Stimulated activated CD4-positive, alpha-beta T cell treated with anti-CD3 and anti-CD28 coated beads, Interleukin-4, amount 100 ng/mL, for 48 hours (primary cell): ENCODE measurements at regions not wholly inside any gene's neighbourhood (a gene's known extent, or its start where the extent isn't known, plus 50 kb on each side); places are given as distances from the start of the nearest gene placed in this dataset.
"Not testable (repeated sequence)": the region's sequence is repeated elsewhere in the genome, so short reads cannot be mapped to it uniquely, and the experiment has no call there.

Source experiments
- DNase-seq, 2 donors: peaks; one replicate each; pipeline ENCODE4 v3.0.0-alpha.2; 2020; ENCODE audit warnings: low read depth in 2 of 2

DNA sequence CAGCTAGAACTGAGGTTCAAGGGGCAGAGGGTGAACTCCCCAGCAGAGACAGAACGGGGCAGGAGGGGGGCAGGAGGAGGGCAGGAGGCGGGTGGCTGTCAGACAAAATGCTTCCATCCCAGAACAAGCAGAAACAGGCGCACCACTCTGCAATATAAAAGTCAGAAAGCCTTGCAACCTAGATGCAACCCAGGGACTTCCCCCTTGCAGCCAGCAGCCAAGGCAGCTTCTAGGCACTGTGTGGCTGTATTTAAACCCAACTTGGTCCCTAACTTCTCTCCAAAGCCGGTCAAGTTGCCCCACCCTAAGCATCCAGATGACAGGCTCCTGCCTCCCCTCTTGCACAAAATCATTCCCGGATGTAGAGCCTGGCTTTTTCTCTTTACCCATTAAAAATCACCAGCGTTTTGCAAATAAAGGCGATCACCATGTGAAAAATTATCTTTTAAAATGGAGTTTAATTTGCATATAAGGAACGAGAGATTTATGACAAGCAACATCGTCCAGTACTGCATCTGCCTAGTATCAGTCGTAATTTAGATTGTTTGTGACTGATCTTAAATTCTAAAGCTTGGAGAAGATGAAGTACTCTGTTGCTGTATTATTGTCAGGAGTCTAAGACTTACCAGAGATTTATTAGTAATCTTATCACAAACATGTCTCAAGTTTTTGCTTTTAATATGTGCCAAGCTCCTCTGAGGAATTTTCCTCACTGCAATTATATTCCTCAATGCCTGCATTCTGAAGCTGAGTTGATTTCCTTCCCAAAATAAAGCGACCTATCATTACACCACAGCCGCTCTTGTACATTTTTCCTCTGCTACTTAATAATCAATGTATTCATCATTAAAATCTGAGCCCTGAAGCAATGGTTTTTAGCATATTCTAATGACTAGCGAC is 307.1 kb upstream of the ZNF507 start:
- no peak for DNase-seq

DNA sequence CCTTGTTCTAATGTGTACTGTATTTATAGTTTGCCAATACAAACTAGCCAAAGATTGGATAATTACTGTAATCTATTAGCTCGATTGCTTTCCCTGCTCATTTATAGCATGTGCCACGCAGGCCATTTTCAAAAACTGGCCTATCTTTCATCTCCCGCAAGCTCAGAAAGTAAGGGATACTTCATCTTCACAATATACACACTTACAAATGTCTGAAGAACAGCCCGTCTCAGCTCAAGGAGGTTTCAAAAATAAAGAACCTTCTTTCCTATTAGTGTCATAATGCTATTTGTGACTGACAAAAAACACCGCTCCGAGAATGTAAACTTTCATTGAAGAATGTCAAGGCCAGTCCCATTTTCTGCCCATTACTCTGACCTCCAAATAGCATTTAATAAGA is 306.4 kb upstream of the ZNF507 start:
- no peak for DNase-seq

DNA sequence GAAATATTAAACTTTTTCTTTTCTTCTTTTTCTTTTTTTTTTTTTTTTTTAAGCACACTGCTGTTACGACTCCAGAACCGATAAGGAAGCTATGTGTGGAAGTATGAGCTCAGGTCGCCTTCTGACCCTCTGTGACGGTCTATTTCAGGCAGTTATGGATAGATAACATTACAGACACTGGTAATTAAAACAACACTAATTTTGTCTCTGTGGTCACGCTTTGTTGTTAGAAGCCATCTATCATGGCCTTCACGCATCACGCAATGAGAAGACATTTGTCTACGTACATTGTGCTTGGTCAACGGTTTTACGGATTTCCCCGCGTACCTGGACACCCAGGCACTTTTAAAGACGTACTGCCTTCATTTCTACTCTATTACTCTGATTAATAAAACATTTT is 306.0 kb upstream of the ZNF507 start:
- DNase-seq = no peak

DNA sequence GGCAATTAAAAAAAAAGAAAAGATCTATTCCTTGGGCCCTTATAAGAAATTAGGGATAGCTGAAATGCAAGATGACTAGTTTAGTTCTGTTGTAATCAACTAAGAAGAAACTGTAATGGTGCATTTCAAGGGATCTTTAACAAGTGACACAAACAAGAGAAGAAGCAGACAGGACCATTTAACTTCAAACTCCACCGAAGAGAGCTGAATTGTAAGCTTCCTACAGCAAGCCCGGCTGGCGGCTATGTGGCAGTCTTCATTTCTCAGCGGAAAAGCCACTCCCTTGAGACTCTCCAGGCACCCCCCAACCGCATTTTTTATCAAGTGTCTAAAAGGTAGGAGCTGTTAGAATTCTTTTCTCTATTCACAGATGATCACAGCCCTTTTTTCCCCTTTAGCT is 305.2 kb upstream of the ZNF507 start:
- DNase-seq = no peak

DNA sequence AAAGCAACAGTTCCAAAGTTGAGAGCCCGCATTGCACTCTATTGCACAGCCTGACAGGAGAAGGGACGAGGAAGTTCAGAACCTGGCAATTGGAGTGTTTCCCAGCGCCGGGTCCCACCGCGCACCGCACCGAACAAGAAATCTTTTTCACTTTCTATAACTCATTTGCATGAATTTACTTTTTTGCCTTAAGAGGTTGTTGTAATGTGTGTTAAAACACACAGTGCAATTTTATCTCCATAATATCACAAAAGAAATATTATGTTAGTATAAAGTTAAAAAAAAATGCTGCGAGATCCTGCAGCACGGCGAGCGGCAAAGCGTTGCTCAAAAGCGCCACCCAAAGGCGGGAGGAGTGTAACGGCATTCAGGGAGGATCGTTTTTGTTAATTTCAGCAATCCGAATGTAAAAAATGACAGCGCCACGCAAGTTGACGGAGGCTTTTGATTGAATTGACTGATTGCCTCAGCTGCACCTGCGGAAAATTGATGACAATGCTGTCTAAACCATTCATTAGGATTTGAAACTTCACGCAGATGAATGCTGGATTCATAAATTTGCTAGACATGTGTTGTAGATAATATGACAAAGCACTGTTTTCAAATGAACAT is 303.6 kb upstream of the ZNF507 start:
- peak; percentile 1 to 24 for DNase-seq

DNA sequence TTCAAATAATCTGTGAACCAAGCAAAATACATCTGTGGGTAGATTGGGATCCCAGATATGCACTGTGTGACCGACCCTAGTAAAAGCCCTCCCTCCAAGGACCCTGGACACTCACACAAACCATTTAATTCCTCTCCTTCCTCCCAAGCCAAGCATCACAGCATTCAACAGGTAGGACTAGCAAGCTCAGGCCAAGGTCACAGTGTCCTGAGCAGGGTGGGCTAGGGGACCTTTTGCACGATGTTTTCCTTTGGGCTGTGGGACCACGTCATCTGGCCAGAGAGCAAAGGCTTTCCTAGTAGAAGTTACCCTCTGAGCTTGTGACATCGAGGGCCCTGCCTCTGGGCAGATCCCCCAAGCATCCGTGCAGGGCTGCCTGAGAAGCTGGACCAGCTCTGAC is 297.6 kb upstream of the ZNF507 start:
- DNase-seq = no peak

DNA sequence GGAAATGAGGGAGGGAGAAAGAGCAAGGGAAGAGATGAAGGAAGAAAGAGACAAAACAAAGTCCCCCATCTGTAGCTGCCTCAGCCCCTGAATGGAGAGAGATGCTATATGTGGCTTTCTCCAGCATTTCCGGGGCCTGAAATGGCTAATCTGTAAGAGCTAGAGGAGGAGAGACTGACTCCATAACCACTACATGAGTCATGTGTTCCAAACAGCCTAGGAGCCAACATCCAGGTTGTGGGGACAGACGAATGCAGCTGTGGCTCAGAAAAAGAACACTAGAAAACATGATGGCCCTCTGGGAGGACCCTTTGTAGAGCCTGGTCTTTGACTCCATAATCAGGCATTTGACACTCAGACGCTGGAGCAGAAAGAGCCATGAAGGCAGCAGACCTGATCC is 292.0 kb upstream of the ZNF507 start:
- DNase-seq = no peak

DNA sequence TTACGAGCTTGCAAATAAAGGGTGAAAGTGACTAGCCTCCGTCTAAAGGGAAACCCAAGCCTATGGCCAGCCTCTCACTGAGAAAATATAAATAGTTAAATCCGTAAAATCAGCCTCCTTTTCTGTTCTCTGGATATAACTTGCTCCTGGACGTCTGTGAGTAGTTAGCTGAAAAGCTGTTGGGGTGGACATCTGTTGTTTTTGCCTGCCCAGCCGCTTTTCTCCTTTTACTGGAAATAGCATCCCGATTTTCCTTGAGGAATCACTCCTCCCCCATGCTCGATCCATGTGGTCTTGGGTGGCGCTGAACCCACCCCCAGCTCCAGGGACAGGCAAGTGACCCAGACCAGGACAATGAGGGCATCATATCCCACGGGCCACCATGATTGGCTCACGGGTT is 291.5 kb upstream of the ZNF507 start:
- no peak for DNase-seq

DNA sequence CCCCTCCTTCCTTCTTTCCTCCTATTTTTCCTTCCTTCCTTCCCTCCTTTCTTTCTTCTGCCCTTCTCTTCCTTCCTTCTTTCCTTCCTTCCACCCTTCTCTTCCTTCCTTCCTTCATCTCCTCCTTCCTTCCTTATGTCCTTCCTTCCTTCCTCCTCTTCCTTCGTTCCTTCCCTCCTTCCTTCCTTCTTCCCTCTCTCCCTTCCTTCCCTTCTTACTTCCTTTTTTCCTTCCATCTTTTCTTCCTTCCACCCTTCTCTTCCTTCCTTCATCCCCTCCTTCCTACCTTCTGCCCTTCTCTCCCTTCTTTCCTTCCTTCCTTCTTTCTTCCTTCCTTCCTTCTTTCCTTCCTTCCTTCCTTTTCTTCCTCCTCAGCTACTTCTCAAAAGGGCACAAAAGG is 287.3 kb upstream of the ZNF507 start:
- no peak for DNase-seq

DNA sequence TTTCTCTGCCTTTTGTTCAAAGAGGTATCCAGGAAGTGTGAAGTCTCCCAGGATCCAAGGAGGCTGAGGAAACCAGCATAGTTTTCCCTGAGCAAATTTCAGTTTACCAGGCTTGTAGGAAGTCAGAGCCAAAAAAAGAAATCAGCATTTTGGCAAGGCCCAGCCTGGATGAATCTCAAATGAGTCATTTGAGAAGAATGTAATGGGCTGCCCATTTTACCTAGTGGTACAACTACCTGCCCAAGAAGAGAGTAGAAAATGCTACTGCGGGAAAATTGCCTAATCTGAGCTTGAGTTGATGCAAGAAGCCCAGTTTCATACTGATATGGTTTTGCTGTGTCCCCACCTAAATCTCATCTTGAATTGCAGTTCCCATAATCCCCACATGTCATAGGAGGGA is 284.1 kb upstream of the ZNF507 start:
- no peak for DNase-seq

DNA sequence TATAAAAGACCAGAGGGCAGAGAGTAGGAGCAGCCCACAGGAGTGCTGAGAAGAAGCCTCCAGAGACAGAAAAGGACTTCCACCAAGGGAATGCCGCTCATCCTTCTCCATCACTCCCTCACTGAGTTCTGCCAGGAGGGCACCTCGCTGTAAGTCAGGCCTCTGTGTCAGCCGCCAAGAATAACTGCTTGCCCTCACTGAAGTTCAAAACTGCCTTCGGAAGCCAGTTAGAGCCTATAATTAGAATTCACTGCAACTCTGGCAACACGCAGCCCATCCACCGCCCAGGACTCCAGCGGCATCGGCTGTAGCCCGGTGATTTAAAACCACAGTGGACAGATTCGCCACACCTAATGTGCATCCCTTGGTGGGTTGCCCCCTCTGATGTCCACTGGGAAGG is 281.8 kb upstream of the ZNF507 start:
- no peak for DNase-seq

DNA sequence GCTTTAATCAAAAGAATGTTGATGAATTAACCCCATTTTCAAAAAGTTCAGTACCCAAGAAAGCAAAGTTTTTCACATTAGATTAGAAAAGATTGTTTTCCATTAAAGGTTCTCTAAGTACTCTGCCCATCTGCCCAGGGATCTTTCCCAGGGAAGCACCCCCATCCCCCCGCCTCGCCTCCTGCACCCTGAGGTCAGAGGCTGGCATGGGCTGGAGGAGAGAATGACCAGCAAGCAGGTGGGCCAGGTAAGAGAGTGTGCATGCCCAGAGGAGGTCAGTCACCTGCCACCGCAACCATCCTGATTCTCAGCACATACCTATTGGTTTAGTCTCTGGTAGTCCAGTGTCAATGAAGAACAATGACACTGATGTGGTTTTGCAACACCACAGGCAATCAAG is 279.4 kb upstream of the ZNF507 start:
- no peak for DNase-seq

DNA sequence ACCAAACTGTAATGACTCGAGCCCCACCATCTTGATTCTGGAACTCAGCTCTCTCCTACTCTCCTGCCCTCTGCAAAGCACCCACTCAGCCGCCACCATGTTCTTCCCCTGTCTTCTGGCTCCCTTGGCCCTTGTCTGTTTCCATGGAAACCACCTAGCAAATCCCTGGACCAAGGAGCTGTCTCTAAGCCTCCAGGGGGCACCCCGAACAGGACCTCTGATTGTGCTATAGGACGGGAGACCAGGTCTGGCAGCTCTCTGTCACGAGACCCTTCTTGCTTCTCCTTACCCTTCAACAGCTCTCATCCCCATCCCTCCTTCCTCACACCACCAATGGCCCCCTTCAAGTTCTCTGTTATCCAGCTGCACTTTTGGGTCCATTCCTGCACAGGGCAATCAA is 277.7 kb upstream of the ZNF507 start:
- no peak for DNase-seq

DNA sequence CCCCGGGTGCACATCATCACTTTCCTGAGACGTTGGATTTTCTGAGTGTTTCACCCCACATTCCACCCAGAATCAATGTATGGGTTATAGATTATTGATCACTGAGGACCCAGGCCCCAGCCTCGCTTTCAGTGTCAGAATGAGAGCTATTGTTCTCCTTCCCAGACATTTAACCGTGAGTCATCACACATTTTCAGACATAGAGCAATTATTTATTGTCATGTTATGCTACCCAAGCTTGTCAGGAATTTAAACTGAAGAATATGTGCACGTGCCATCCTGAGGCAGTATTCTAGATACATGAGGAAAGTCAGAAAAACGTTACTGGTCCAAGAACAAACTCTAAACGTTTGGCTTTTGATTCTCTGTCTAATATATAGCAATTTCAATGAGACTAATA is 276.6 kb upstream of the ZNF507 start:
- DNase-seq = no peak

DNA sequence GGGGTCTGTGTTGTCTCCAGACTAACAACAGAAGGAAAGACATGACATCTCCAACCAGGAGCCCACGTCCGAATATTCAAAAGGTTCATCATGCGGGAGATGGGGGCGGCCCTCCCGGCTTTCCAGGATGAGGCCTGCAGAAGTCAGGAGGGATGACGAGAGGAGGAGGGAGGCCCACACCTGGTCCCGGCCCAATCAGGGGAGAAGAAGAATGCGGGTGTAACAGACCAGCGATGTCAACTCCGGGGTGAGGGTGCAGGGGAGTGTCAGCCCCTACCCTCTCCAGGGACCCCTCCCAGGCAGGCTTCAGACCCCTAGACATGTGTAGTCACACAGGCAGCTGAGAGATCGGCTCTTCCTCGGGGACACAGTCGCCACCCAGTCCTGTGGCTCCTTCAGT is 275.3 kb upstream of the ZNF507 start:
- no peak for DNase-seq

DNA sequence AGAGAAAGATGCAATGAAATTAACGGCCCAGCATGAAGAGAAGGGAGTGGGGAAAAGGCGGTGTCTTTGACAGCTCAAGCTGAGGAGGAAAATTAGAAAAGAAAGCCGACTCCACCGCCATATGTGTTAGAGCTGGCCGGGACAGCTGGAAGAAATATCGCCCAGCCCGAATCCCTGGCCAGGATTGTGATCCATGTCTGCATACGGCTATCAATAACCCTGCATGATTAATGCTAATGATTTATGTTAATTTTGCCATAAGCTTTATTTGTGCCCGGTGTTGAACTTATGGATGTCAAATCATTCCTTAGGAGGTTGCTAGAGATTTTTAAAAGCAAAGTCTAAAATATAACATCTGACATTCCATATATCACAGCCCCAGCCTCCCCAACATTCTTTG is 263.4 kb upstream of the ZNF507 start:
- no peak for DNase-seq

DNA sequence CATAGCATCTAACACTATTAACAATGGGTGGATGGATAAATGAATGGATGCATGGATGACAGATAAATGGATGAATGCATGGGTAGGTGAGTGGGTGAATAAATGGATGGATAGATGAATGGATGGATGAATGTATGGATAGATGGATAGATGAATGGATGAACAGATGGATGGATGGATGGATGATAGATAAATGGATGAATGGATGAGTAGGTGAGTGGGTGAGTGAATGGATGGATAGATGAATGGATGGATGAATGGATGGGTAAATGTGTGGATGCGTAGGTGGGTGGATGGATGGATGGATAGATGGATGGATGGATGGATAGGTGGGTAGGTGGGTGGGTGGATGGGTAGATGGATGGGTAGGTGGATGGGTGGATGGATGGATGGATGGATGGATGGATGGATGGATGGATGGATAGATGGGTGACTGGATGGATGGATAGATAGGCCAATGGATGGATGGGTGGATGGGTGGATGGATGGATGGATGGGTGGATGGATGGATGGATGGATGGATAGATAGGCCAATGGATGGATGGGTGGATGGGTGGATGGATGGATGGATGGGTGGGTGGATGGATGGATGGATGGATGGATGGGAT is 260.6 kb upstream of the ZNF507 start:
- not testable (repeated sequence) for DNase-seq

DNA sequence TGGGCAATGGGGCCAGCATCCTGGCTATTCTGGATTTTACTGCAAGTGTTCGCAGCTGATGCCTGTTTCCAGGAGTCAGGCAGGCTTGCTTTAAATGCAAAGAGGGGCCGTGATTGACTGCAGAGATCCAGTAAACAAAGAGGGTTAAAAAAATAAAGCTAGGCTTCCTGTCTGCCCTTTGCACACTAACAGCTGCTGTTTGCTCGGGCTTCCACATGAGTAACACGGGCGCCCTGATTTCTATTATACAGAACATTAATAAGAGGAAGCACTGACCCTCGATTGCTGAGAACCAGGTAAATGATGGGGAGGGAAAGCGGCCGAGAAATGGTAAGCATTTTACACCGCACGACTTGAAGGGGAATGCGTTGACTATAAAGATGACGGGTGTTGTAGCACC is 254.2 kb upstream of the ZNF507 start:
- DNase-seq = no peak

DNA sequence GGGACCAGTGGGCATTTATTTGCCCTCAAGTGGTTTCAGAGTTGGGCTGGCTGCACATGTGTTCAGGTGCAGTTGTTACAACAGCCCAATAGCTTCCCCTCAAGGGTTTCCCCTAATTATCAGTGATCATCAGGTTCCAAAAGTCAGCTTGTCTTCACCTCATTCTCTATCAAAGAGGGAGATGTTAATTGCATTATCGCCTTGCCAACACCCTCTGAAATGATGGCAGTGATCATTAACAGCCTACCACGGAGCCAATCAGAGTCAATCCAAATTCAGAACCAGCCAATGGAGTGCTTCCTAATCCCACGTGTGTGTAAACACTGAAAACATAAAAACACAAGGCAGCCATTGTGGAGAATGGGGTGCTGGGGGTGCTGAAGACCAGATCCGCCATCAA is 248.4 kb upstream of the ZNF507 start:
- DNase-seq = no peak

DNA sequence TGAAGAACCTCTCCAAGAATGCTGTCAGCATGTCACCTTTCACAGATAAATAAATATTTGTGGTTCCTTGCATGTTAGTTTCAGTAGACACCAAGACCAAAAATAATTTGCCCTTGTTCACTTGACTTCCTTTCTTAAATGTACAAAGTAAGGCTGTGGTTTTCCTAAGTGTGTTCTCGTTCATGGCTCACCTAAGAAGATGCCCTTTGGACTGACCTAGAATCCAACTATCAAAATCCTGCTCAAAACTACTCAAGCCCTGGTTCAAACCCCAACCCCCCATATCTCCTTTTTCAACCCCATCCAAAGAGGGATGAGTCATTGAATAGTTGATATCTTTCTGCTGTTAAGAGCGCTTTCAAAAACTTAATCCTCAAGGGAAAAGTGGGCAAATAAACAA is 247.8 kb upstream of the ZNF507 start:
- no peak for DNase-seq

DNA sequence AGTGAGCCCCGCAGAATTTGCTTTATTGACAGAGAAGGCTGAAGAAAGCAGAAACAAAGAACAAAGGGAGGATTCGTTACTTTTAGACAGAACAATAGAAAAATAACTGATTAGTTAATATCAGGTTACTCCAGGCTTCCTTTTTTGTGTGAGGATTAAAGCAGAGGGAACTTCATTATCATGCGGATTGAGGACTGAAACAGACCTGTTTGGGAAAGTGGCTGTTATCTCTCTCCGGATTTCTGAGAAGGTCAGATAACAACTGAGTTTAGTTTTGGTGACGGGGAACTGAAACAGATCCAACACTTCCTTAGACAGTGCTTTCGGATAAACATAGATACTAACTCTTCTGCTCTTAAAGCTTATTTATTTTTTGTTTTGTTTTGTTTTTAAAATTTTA is 246.4 kb upstream of the ZNF507 start:
- DNase-seq = no peak

DNA sequence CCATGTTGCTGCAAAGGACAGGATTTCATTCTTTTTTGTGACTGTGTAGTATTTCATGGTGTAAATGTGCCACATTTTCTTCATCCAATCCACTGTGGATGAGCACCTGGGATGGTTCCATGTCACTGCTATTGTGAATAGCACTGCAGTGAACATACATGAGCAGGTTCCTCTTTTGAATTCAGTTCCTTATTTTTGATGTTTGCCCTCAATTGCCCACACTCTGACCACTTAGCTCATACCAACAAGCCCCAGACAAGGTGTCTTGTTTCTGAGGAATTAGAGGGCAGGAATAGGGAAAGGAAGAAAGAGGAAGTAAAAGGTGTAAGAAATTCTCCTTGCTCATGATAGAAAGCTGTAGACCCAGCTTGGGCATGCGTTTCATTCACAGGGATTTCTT is 244.2 kb upstream of the ZNF507 start:
- no peak for DNase-seq

DNA sequence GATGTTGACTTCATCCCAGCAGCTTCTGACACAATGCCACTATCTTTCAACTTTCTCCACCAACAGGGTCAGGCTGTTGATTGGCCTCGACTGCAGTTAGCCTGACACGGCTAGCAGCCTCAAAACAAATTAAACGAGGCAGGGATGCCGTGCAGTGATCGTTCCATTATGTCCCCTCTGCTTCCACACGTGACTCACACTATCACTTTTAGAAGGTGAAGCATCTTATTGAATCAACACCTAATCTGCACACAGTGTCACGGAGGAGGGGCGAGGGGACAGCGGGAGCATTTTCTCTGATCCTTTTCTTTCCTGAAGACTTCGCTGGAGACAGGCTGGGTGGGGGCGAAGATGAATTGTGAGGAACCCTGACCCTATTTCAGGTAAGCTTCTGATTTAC is 241.9 kb upstream of the ZNF507 start:
- no peak for DNase-seq
